Keratinocyte (primary cell): ENCODE measurements at regions not wholly inside any gene's neighbourhood (a gene's known extent, or its start where the extent isn't known, plus 50 kb on each side); places are given as distances from the start of the nearest gene placed in this dataset.

Source experiments
- EZH2 ChIP-seq: IDR thresholded peaks from one replicate; pipeline ENCODE4 v1.6.1; 2012; ENCODE audit warnings: inconsistent platforms, mild to moderate bottlenecking, low read length, moderate library complexity
- TF ChIP-seq, protein P1 (sequence below), 3 experiments: IDR thresholded peaks in 1 of 3; conservative IDR thresholded peaks in 1 of 3; optimal IDR thresholded peaks in 1 of 3; 2 replicates in 2 of 3; 3 replicates in 1 of 3; pipeline versions ENCODE3 to v1.5.1; 2011; ENCODE audit warnings: low read length in 3 of 3, mild to moderate bottlenecking in 3 of 3, moderate library complexity in 2 of 3, control low read depth in 1 of 3, inconsistent platforms in 1 of 3; ENCODE audit not compliant: insufficient read depth in 2 of 3; ENCODE audit errors: extremely low read depth in 1 of 3

DNA sequence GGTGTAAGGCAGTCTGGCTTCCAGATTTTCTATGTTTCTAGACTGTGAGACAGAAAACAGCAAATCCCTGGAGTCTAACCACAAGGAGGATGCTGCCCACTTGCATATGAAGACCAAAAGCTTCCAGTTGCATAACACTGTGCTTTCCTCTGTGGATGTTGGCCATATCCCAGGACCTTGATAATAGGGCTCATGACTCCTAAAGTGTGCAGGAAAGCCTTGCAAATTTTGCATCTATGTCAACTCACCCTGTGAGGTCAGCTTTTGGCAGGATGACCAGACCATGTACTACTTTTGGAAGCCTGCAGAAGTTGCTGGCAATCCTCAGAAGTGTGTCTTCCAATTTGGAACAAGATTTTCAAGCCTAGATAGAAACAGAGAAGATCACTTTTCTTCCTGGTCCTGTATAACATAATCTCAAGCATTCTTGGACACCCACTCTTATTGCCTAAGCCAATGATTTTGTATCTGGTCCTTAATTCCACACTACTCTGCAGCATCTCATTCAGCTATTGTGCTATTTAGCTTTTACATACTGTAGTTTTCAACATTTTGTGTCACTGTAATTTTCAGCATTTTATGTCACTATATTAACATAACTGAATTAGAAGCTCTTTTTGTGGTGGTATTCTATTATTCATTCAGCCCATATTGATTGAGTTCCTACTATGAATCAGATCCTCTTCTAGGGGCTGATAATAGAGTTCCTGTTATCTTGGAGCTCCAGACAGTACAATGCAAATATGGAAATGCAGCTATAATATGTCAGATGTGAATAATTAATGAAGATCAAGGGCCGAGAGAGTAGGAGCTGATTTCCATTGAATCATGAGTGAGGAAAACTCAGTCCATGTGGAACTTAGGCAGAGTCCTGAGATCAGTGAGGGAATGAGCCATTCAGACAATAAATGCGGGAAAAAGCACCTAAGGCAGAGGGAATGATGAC lies 85.3 kb upstream of the RAB27B start:
- TF ChIP-seq, protein P1, sequence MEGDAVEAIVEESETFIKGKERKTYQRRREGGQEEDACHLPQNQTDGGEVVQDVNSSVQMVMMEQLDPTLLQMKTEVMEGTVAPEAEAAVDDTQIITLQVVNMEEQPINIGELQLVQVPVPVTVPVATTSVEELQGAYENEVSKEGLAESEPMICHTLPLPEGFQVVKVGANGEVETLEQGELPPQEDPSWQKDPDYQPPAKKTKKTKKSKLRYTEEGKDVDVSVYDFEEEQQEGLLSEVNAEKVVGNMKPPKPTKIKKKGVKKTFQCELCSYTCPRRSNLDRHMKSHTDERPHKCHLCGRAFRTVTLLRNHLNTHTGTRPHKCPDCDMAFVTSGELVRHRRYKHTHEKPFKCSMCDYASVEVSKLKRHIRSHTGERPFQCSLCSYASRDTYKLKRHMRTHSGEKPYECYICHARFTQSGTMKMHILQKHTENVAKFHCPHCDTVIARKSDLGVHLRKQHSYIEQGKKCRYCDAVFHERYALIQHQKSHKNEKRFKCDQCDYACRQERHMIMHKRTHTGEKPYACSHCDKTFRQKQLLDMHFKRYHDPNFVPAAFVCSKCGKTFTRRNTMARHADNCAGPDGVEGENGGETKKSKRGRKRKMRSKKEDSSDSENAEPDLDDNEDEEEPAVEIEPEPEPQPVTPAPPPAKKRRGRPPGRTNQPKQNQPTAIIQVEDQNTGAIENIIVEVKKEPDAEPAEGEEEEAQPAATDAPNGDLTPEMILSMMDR (optimal IDR thresholded peaks at IDR 0.05 in 1 of 3, IDR thresholded peaks at IDR 0.05 in 1 of 3, conservative IDR thresholded peaks at IDR 0.05 in 1 of 3; ENCODE audit: extremely low read depth in 1 of 3, insufficient read depth in 2 of 3, low read length in 3 of 3) = no peak
- no peak for TF ChIP-seq EZH2
